ENCODE measurements at regions not wholly inside any gene's neighbourhood (a gene's known extent, or its start where the extent isn't known, plus 50 kb on each side); places are given as distances from the start of the nearest gene placed in this dataset.

- Histone ChIP-seq H3K36me3 (no peaks in the 10 kb centered on the region), H3K4me1 (no peaks in the 10 kb centered on the region), H3K4me3 (no peak overlapping the region), H3K27me3 (no peaks in the 10 kb centered on the region), H3K9me3 (no peaks in the 10 kb centered on the region), H3K27ac (no peak overlapping the region)
- no peak for TF ChIP-seq CTCF (IDR thresholded peaks at IDR 0.05)
- TF ChIP-seq POLR2AphosphoS5 (IDR thresholded peaks at IDR 0.05; ENCODE audit: insufficient read depth in 1 of 2, low read depth in 1 of 2): no peak
- TF ChIP-seq POLR2A (IDR thresholded peaks at IDR 0.05): no peak
- intact Hi-C loops (cut with DNase I): no loop called here
- no peak for DNase-seq (ENCODE audit: extremely low spot score in 2 of 2)
Measured at GRCh38 chr14:21749306-21749868, 75.8 kb upstream of the OR4E1 start.

- no peak for DNase-seq (ENCODE audit: extremely low spot score in 2 of 2)
Measured at GRCh38 chr14:21748869-21749303, 75.3 kb upstream of the OR4E1 start.

GRCh38 chr14:21735639-21736307, 62.2 kb upstream of the OR4E1 start:
- H3K9me3 ChIP-seq: no peaks in the 10 kb centered on the region
- intact Hi-C loops (cut with DNase I): no loop called here

More at GRCh38 chr14:21748869-21749303, 75.3 kb upstream of the OR4E1 start:
- no peaks in the 10 kb centered on the region for H3K4me1 ChIP-seq
- intact Hi-C loops (cut with DNase I): no loop called here
- no peaks in the 10 kb centered on the region for H3K27me3 ChIP-seq
- TF ChIP-seq CTCF (IDR thresholded peaks at IDR 0.05) (peak in 1 of 3 experiments; percentile 16), POLR2A (IDR thresholded peaks at IDR 0.05) (no peak)
- H3K27ac ChIP-seq: no peak overlapping the region
- no peaks in the 10 kb centered on the region for H3K36me3 ChIP-seq
- no peak overlapping the region for H3K4me3 ChIP-seq
- no peaks in the 10 kb centered on the region for H3K9me3 ChIP-seq

GRCh38 chr14:21735200-21735599, 61.6 kb upstream of the OR4E1 start:
- no peaks in the 10 kb centered on the region for H3K9me3 ChIP-seq
- no peak overlapping the region for H3K4me3 ChIP-seq
- H3K27ac ChIP-seq: no peak overlapping the region
- no peak for TF ChIP-seq CTCF (IDR thresholded peaks at IDR 0.05)
- no peak for TF ChIP-seq POLR2AphosphoS5 (IDR thresholded peaks at IDR 0.05; ENCODE audit: insufficient read depth in 1 of 2, low read depth in 1 of 2)
- TF ChIP-seq POLR2A (IDR thresholded peaks at IDR 0.05): no peak
- H3K36me3 ChIP-seq: no peaks in the 10 kb centered on the region
- intact Hi-C loops (cut with DNase I): no loop called here
- H3K4me1 ChIP-seq: no peaks in the 10 kb centered on the region
- no peak for DNase-seq (ENCODE audit: extremely low spot score in 2 of 2)
- no peaks in the 10 kb centered on the region for H3K27me3 ChIP-seq

More at GRCh38 chr14:21735639-21736307, 62.2 kb upstream of the OR4E1 start:
- H3K4me1 ChIP-seq: no peaks in the 10 kb centered on the region
- H3K4me3 ChIP-seq: no peak overlapping the region
- TF ChIP-seq CTCF (IDR thresholded peaks at IDR 0.05): no peak
- TF ChIP-seq POLR2AphosphoS5 (IDR thresholded peaks at IDR 0.05; ENCODE audit: insufficient read depth in 1 of 2, low read depth in 1 of 2): no peak
- TF ChIP-seq POLR2A (IDR thresholded peaks at IDR 0.05): no peak
- H3K36me3 ChIP-seq: no peaks in the 10 kb centered on the region
- no peaks in the 10 kb centered on the region for H3K27me3 ChIP-seq
- H3K27ac ChIP-seq: no peak overlapping the region
- DNase-seq (ENCODE audit: extremely low spot score in 2 of 2): no peak

- no peaks in the 10 kb centered on the region for H3K36me3 ChIP-seq
- no peak for DNase-seq (ENCODE audit: extremely low spot score in 2 of 2)
- H3K4me1 ChIP-seq: no peaks in the 10 kb centered on the region
- H3K27me3 ChIP-seq: no peaks in the 10 kb centered on the region
- intact Hi-C loops (cut with DNase I): no loop called here
- TF ChIP-seq CTCF (IDR thresholded peaks at IDR 0.05) (no peak), POLR2AphosphoS5 (IDR thresholded peaks at IDR 0.05; ENCODE audit: insufficient read depth in 1 of 2, low read depth in 1 of 2) (no peak), POLR2A (IDR thresholded peaks at IDR 0.05) (no peak)
- no peaks in the 10 kb centered on the region for H3K9me3 ChIP-seq
- no peak overlapping the region for H3K4me3 ChIP-seq
- H3K27ac ChIP-seq: no peak overlapping the region
Measured at GRCh38 chr14:21734457-21735074, 60.9 kb upstream of the OR4E1 start.

Measured in vagina (tissue), 2 donors.